GM23338 (cell line): ENCODE measurements at regions not wholly inside any gene's neighbourhood (a gene's known extent, or its start where the extent isn't known, plus 50 kb on each side); places are given as distances from the start of the nearest gene placed in this dataset.

Experiments
- ATAC-seq: fragments of 200-7000 bp; cut with Tn5 transposase; 3 replicates; pipeline ENCODE4 v1.9.1; 2020
- DNase-seq: peaks from one replicate; pipeline ENCODE4 v3.0.0-alpha.2; 2015; ENCODE audit warnings: low spot score
- H2AFZ ChIP-seq: fragments of 200-600 bp; sonication (generic); 2 replicates; pipeline ENCODE4 v1.8.0; 2016; ENCODE audit warnings: antibody characterized with exemption, mild to moderate bottlenecking, moderate library complexity
- H3F3A ChIP-seq: fragments of 200-600 bp; sonication (generic); replicated peaks from 2 replicates; pipeline ENCODE4 v1.8.0; 2017; ENCODE audit warnings: antibody characterized with exemption, mixed run types, low read depth
- H3K27ac ChIP-seq: fragments of 200-600 bp; sonication (generic); 2 replicates; pipeline ENCODE4 v1.6.1; 2016; ENCODE audit warnings: low read depth
- H3K27me3 ChIP-seq: fragments of 200-600 bp; sonication (generic); 2 replicates; pipeline ENCODE4 v1.8.0; 2016; ENCODE audit warnings: mild to moderate bottlenecking, mixed run types, moderate library complexity; ENCODE audit not compliant: insufficient read depth
- H3K36me3 ChIP-seq: fragments of 200-600 bp; sonication (generic); 2 replicates; pipeline ENCODE4 v1.8.0; 2016; ENCODE audit warnings: mild to moderate bottlenecking; ENCODE audit not compliant: insufficient read depth
- H3K4me1 ChIP-seq: fragments of 200-600 bp; sonication (generic); 2 replicates; pipeline ENCODE4 v1.8.0; 2016; ENCODE audit warnings: mild to moderate bottlenecking, moderate library complexity; ENCODE audit not compliant: insufficient read depth
- H3K4me2 ChIP-seq: fragments of 200-600 bp; sonication (generic); 2 replicates; pipeline ENCODE4 v1.7.1; 2017; ENCODE audit warnings: mixed run types
- H3K4me3 ChIP-seq: fragments of 200-600 bp; sonication (generic); 2 replicates; pipeline ENCODE4 v1.6.1; 2016; ENCODE audit warnings: mixed run types
- H3K79me2 ChIP-seq: fragments of 200-600 bp; sonication (generic); replicated peaks from 2 replicates; pipeline ENCODE4 v1.8.0; 2017; ENCODE audit warnings: mild to moderate bottlenecking; ENCODE audit not compliant: insufficient read depth
- H3K9me2 ChIP-seq: fragments of 200-600 bp; sonication (generic); 2 replicates; pipeline ENCODE4 v1.8.0; 2017; ENCODE audit not compliant: insufficient read depth
- H4K20me1 ChIP-seq: fragments of 200-600 bp; sonication (generic); replicated peaks from 2 replicates; pipeline ENCODE4 v1.8.0; 2017; ENCODE audit warnings: mild to moderate bottlenecking; ENCODE audit not compliant: insufficient read depth
- H3K27ac Mint-ChIP-seq: 2 replicates; pipeline ENCODE4 v1.8.0; 2020; ENCODE audit warnings: inconsistent platforms, mild to moderate bottlenecking, moderate library complexity, mixed read lengths
- H3K27me3 Mint-ChIP-seq: 3 replicates; pipeline ENCODE4 v1.8.0; 2022; ENCODE audit warnings: low read depth, mild to moderate bottlenecking, moderate library complexity, mixed read lengths, inconsistent platforms; ENCODE audit not compliant: insufficient read depth, poor library complexity
- H3K36me3 Mint-ChIP-seq: 3 replicates; pipeline ENCODE4 v1.8.0; 2021; ENCODE audit warnings: low read depth, mild to moderate bottlenecking, inconsistent platforms, moderate library complexity, mixed read lengths
- H3K4me1 Mint-ChIP-seq: 3 replicates; pipeline ENCODE4 v1.8.0; 2020; ENCODE audit warnings: mild to moderate bottlenecking, inconsistent platforms, mixed read lengths
- H3K4me3 Mint-ChIP-seq: 3 replicates; pipeline ENCODE4 v1.8.0; 2021; ENCODE audit warnings: moderate library complexity, mild to moderate bottlenecking, inconsistent platforms, mixed read lengths
- H3K9me3 Mint-ChIP-seq: 3 replicates; pipeline ENCODE4 v1.8.0; 2020; ENCODE audit warnings: moderate library complexity, mild to moderate bottlenecking, inconsistent platforms, mixed read lengths
- CREB1 ChIP-seq: fragments of 250-450 bp; sonication (Bioruptor Pico); IDR thresholded peaks from 2 replicates; pipeline ENCODE4 v1.5.0; 2020; ENCODE audit warnings: low read depth, mild to moderate bottlenecking, moderate library complexity
- CTCF ChIP-seq, 2 experiments: fragments of 200-600 bp in 1 of 2; sonication (generic) in 1 of 2; conservative IDR thresholded peaks; 2 replicates each; pipeline versions ENCODE4 v1.5.1 to v1.6.1; 2016 to 2017; ENCODE audit warnings: antibody characterized with exemption in 2 of 2, low read depth in 2 of 2, mild to moderate bottlenecking in 2 of 2, moderate library complexity in 1 of 2
- EZH2 ChIP-seq: fragments of 200-600 bp; sonication (generic); IDR thresholded peaks from one replicate; pipeline ENCODE4 v1.8.0; 2017; ENCODE audit warnings: antibody characterized with exemption, mild to moderate bottlenecking, low read depth; ENCODE audit not compliant: unreplicated experiment
- EZH2phosphoT487 ChIP-seq: fragments of 200-600 bp; sonication (generic); IDR thresholded peaks from one replicate; pipeline ENCODE4 v1.8.1; 2018; ENCODE audit warnings: antibody characterized with exemption; ENCODE audit not compliant: unreplicated experiment
- JUNB ChIP-seq: IDR thresholded peaks from one replicate; pipeline ENCODE4 v1.6.1; 2016; ENCODE audit warnings: antibody characterized with exemption; ENCODE audit not compliant: unreplicated experiment
- NANOG ChIP-seq: IDR thresholded peaks from 2 replicates; pipeline ENCODE4 v1.6.1; 2016; ENCODE audit warnings: antibody characterized with exemption, borderline replicate concordance
- POLR2AphosphoS5 ChIP-seq: IDR thresholded peaks from 2 replicates; pipeline ENCODE4 v1.6.1; 2016; ENCODE audit warnings: antibody characterized with exemption, low read depth
- STAT1 ChIP-seq: IDR thresholded peaks from one replicate; pipeline ENCODE4 v1.6.1; 2016; ENCODE audit warnings: antibody characterized with exemption; ENCODE audit not compliant: unreplicated experiment
- ZNF114 ChIP-seq: fragments of 250-450 bp; sonication (Bioruptor Pico); IDR thresholded peaks from 2 replicates; pipeline ENCODE4 v1.5.0; 2020; ENCODE audit warnings: mild to moderate bottlenecking, moderate library complexity
- ZNF331 ChIP-seq: fragments of 250-450 bp; sonication (Bioruptor Pico); IDR thresholded peaks from 2 replicates; pipeline ENCODE4 v1.5.0; 2020; ENCODE audit warnings: low read depth, mild to moderate bottlenecking, moderate library complexity
- TF ChIP-seq, protein P1 (sequence below): IDR thresholded peaks from 2 replicates; pipeline ENCODE4 v1.6.1; 2016; ENCODE audit warnings: antibody characterized with exemption
- TF ChIP-seq, protein P2 (sequence below): IDR thresholded peaks from one replicate; pipeline ENCODE4 v1.6.1; 2018; ENCODE audit warnings: antibody characterized with exemption; ENCODE audit not compliant: unreplicated experiment

GRCh38 chr1:56215771-56216170, 363.6 kb downstream of the PLPP3 start:
- H2AFZ ChIP-seq = no peak overlapping the region
- H3K4me2 ChIP-seq = no peak overlapping the region
- H3K27me3 ChIP-seq = no peaks in the 10 kb centered on the region
- Mint-ChIP-seq H3K9me3 (no peaks in the 10 kb centered on the region), H3K27ac (no peak overlapping the region), H3K4me1 (peaks cover 3% of the 10 kb centered on the region; the same call in 2 of the 3 replicates), H3K4me3 (no peak overlapping the region), H3K27me3 (no peaks in the 10 kb centered on the region), H3K36me3 (no peaks in the 10 kb centered on the region)
- no peak overlapping the region for H3K27ac ChIP-seq
- no peaks in the 10 kb centered on the region for H3K4me1 ChIP-seq
- DNase-seq = no peak
- no peaks in the 10 kb centered on the region for H3F3A ChIP-seq
- ATAC-seq = no peak
- TF ChIP-seq CTCF (conservative IDR thresholded peaks at IDR 0.05; ENCODE audit: low read depth in 2 of 2) = no peak
- TF ChIP-seq POLR2AphosphoS5 = no peak
- TF ChIP-seq NANOG = no peak
- no peak for TF ChIP-seq ZNF331 (CRISPR knock-in tag)
- TF ChIP-seq CREB1 (CRISPR knock-in tag) = no peak
- no peak for TF ChIP-seq ZNF114 (CRISPR knock-in tag)
- TF ChIP-seq JUNB = no peak
- H3K79me2 ChIP-seq = no peaks in the 10 kb centered on the region
- no peak overlapping the region for H3K4me3 ChIP-seq
- H3K36me3 ChIP-seq = no peaks in the 10 kb centered on the region
- H4K20me1 ChIP-seq = no peaks in the 10 kb centered on the region
- H3K9me2 ChIP-seq = peaks cover 4% of the 10 kb centered on the region; the same call in 1 of the 2 replicates

- no peak overlapping the region for H3K4me2 ChIP-seq
- H3K27me3 Mint-ChIP-seq = no peaks in the 10 kb centered on the region
- ATAC-seq (no peak), DNase-seq (no peak)
- H3K9me2 ChIP-seq = peaks cover 4% of the 10 kb centered on the region; the same call in 1 of the 2 replicates
- no peak overlapping the region for H3K27ac ChIP-seq
- no peaks in the 10 kb centered on the region for H3K36me3 Mint-ChIP-seq
- no peak overlapping the region for H3K27ac Mint-ChIP-seq
- H3K9me3 Mint-ChIP-seq = no peaks in the 10 kb centered on the region
- no peaks in the 10 kb centered on the region for H3K79me2 ChIP-seq
- H4K20me1 ChIP-seq = no peaks in the 10 kb centered on the region
- H3K4me3 ChIP-seq = no peak overlapping the region
- H3F3A ChIP-seq = no peaks in the 10 kb centered on the region
- no peaks in the 10 kb centered on the region for H3K4me1 ChIP-seq
- no peaks in the 10 kb centered on the region for H3K36me3 ChIP-seq
- H3K4me1 Mint-ChIP-seq = peaks cover 2% of the 10 kb centered on the region; the same call in 2 of the 3 replicates
- H3K27me3 ChIP-seq = no peaks in the 10 kb centered on the region
- H2AFZ ChIP-seq = no peak overlapping the region
- no peak overlapping the region for H3K4me3 Mint-ChIP-seq
- TF ChIP-seq, protein P1, sequence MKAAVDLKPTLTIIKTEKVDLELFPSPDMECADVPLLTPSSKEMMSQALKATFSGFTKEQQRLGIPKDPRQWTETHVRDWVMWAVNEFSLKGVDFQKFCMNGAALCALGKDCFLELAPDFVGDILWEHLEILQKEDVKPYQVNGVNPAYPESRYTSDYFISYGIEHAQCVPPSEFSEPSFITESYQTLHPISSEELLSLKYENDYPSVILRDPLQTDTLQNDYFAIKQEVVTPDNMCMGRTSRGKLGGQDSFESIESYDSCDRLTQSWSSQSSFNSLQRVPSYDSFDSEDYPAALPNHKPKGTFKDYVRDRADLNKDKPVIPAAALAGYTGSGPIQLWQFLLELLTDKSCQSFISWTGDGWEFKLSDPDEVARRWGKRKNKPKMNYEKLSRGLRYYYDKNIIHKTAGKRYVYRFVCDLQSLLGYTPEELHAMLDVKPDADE = no peak
- TF ChIP-seq EZH2 (no peak), EZH2phosphoT487 (no peak), ZNF114 (CRISPR knock-in tag) (no peak), POLR2AphosphoS5 (no peak), STAT1 (no peak), JUNB (no peak), NANOG (no peak), ZNF331 (CRISPR knock-in tag) (no peak), CTCF (conservative IDR thresholded peaks at IDR 0.05; ENCODE audit: low read depth in 2 of 2) (no peak), CREB1 (CRISPR knock-in tag) (no peak)
- TF ChIP-seq, protein P2, sequence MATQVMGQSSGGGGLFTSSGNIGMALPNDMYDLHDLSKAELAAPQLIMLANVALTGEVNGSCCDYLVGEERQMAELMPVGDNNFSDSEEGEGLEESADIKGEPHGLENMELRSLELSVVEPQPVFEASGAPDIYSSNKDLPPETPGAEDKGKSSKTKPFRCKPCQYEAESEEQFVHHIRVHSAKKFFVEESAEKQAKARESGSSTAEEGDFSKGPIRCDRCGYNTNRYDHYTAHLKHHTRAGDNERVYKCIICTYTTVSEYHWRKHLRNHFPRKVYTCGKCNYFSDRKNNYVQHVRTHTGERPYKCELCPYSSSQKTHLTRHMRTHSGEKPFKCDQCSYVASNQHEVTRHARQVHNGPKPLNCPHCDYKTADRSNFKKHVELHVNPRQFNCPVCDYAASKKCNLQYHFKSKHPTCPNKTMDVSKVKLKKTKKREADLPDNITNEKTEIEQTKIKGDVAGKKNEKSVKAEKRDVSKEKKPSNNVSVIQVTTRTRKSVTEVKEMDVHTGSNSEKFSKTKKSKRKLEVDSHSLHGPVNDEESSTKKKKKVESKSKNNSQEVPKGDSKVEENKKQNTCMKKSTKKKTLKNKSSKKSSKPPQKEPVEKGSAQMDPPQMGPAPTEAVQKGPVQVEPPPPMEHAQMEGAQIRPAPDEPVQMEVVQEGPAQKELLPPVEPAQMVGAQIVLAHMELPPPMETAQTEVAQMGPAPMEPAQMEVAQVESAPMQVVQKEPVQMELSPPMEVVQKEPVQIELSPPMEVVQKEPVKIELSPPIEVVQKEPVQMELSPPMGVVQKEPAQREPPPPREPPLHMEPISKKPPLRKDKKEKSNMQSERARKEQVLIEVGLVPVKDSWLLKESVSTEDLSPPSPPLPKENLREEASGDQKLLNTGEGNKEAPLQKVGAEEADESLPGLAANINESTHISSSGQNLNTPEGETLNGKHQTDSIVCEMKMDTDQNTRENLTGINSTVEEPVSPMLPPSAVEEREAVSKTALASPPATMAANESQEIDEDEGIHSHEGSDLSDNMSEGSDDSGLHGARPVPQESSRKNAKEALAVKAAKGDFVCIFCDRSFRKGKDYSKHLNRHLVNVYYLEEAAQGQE = no peak
Measured at GRCh38 chr1:56215086-56215485, 364.3 kb downstream of the PLPP3 start.
